Ammon's horn (tissue), 1 donor: ENCODE measurements at regions not wholly inside any gene's neighbourhood (a gene's known extent, or its start where the extent isn't known, plus 50 kb on each side); places are given as distances from the start of the nearest gene placed in this dataset.
"Not testable (repeated sequence)": the region's sequence is repeated elsewhere in the genome, so short reads cannot be mapped to it uniquely, and the experiment has no call there.

ENCODE experiments used
- DNase-seq: peaks from one replicate; pipeline ENCODE4 v3.0.0-alpha.2; 2016; ENCODE audit warnings: low spot score

- DNase-seq, result no peak
These were observed 88.2 kb downstream of the KLHL28 start for GRCh38 chr14:44873536-44873935.

- no peak for DNase-seq
These were observed 95.0 kb downstream of the KLHL28 start for GRCh38 chr14:44866770-44867169.

DNA sequence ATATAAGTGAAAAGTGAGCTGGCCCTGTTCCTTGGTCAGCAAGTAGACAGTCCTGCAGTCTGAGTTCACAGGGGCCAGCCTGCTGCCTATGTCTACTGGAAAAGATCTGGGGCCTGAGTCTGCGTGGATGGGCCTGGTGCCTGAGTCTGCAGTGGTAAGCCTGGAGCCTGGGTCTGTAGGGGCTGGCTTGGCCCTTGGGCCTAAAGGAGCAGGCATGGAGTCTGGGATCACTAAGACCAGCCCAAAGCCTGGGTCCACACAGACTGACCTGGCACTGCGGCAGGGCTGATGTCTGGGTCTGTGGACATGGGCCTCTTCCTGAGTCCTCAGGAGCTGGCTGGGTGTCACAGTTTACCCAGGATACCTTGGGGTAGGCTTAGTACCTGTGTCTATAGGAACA is 95.4 kb downstream of the KLHL28 start:
- no peak for DNase-seq

GRCh38 chr14:44863271-44863670 is 98.5 kb downstream of the KLHL28 start:
- DNase-seq, result no peak

- no peak for DNase-seq
These were observed 107.6 kb downstream of the KLHL28 start for GRCh38 chr14:44854114-44854513.

DNA sequence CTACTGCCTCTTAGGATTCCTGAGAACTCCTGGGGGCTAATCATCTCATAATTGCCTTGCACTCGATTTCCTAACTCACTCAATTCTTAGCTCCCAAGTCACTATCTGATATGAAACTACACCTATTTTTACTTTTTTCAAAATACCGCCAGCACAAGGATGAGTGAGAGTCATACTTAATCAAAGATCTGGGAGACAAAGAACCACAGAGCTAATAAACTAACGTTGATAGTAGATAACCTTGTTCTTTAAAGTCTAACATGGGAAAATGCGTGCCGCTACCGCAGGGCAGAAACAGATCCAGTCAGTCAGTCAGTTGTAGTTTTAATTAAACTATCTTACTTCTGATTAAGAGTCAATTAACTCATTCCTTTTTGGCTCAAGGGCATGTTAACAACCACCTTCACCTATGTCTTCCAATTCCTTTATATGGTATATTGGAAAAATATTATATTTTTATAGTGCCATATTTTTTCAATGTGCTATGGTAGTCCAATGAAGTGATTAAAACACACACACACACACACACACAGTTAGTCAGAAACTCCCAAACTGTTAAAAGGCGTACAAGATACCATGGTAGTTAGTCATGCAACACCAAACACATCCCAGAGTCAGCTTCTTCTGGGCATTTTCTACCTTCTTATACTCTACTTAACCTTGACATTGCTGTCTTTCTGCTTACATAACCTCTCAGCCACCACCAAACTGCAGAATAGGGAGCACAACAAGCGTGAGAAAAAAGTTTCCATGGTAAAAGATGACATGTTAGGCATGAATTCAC is 114.0 kb downstream of the KLHL28 start:
- no peak for DNase-seq

DNA sequence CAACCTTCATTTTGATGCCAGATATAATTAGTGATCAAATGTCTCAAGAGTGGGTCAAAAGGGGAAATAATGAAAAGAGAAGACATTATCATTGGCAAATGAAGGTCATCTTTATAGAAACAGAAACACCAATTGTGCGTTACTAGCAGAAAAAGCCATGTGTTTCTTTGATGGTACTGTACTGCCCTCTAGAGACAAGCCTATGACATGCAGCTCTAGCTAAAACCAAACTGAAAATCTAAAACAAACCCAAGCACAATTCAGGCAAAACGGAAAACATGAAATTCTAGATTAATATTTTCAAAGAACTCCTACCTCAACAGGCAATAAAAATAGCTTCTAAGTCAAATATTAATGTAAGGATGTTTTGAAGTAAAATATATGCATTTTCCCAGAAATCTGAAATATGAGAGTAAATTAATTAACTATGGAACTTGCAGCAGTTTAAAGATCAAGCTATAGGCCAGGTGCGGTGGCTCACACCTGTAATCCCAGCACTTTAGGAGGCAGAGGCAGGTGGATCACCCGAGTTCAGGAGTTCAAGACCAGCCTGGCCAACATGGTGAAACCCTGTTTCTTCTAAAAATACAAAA is 115.4 kb downstream of the KLHL28 start:
- DNase-seq, result peak; percentile 74

DNA sequence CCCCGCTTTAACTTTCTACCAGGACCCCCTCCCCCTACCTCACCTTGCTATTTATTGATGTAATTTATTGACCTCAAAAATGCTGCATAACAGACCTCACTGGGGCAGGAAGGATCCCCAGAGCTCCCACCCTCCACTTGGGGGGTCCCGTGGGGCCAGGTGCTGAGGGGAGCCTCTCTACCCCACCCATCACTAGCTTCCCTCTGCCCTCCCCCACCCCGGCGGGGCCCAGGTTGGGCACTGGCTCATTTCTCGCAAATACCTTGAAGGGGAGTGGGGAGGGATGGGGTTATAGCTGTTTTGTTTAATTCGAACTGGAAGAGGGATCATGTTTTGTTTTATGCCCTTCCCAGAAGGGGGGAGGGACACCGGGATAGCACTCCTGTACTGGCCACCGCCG is 125.8 kb downstream of the KLHL28 start:
- DNase-seq, result not testable (repeated sequence)

DNA sequence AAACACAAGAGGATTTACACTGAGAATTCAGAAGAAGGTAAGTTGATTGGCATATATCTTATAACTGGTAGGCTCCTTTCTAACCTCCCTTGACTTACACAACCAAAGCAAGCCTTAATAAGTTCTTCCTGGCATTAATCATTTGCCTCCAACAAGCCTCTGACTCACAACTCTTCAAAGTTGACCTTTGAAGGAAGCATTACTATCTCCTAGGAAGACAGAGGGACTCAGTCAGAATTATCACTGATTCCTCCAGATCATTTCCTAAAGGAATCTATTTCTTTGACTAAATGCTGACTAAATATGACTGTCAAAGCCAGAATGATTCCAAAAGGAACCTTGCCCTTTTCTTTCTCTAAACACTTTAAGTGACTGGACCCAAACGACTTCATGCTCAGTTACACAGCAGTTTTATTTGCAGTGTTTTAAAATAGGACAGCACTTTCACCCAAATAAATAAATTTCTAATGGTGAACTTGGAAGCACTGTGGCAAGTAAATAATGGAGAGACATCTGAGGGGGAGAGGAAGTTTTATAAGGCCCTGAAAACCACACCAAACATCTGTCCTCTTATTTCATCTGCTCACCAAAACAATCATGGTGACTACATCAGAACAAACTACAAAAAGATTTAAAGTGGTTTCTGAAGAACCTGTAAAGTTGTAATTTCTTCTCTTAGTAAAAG is 128.2 kb downstream of the KLHL28 start:
- DNase-seq, result no peak

GRCh38 chr14:44830371-44830770 is 131.4 kb downstream of the KLHL28 start:
- no peak for DNase-seq

DNA sequence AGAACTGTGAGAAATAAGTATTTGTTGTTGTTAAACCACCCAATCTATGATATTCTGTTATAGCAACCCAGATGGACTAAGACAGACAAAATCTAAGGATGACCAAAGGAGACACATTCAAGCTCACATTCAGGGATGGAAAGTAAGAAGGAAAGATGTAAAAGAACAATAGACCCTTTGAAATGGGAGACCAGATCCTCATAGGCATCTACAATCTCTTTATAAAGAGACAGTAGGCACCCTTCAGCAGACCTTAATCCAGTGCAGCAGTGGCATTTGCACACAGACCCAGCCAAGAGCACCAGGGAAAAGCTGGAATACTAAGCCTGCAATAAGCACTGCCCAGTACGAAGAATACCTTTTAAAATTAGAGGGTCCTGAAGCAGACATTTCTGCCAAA is 132.7 kb downstream of the KLHL28 start:
- no peak for DNase-seq

DNA sequence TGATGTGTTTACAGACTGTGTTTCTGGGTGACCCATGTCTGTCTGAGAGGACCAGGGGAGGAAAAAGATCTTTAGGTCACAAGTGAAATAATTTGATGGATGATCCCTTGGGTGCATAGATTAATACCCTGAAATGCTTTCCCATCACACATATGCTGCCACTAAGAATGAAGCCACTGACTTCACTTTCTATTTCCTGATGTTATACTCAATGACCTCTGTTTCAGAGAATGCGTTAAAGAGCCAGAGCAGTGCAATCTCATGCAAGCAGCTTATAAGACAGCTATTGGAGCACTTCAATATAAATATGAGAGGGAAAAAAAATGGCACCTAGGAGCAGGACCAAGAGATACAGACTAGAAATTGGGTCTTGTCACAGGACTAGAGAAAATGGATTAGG is 133.7 kb downstream of the KLHL28 start:
- DNase-seq, result no peak

- DNase-seq, result no peak
These were observed 141.3 kb downstream of the KLHL28 start for GRCh38 chr14:44820230-44820964.

GRCh38 chr14:44814196-44814595 is 147.6 kb downstream of the KLHL28 start:
- no peak for DNase-seq

DNA sequence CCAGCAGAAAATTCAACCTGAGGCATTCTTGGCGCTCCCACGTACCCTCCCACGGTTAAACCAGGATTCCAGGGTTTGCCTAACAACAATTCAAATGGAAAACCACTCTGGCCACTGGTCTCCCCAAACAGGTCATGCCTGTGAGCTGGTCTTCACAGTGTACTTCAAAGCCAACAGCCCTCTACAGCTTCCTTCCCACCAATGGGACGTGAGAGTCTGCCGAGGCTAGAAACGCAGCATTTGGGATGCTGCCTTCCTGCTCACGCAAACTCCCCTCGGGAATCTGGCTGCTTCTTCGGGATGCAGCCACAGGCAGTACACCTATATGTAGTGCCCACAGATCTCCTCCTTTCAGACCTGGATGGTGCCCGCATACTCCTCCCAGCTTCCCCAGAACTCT is 149.1 kb downstream of the KLHL28 start:
- no peak for DNase-seq

DNA sequence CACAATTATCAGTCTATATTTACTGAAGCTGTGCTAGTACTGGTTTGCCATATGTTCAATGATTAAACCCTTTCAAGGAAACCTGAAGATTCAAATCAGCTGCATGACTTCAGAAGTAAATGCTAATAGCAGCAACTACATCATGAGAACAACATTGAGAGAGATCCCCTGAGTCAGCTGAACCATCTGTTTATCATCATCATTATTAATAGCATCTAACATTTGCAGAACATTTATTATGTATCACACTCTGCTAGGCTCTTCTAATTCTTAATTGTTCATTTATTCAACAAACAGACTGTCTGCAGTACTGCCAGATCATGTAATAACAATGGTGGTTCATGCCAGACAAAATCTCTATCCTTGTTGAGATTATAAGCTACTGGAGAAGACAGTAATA is 157.4 kb downstream of the KLHL28 start:
- DNase-seq, result peak; percentile 32

- DNase-seq, result peak; percentile 73
These were observed 158.4 kb downstream of the KLHL28 start for GRCh38 chr14:44803239-44803905.

DNA sequence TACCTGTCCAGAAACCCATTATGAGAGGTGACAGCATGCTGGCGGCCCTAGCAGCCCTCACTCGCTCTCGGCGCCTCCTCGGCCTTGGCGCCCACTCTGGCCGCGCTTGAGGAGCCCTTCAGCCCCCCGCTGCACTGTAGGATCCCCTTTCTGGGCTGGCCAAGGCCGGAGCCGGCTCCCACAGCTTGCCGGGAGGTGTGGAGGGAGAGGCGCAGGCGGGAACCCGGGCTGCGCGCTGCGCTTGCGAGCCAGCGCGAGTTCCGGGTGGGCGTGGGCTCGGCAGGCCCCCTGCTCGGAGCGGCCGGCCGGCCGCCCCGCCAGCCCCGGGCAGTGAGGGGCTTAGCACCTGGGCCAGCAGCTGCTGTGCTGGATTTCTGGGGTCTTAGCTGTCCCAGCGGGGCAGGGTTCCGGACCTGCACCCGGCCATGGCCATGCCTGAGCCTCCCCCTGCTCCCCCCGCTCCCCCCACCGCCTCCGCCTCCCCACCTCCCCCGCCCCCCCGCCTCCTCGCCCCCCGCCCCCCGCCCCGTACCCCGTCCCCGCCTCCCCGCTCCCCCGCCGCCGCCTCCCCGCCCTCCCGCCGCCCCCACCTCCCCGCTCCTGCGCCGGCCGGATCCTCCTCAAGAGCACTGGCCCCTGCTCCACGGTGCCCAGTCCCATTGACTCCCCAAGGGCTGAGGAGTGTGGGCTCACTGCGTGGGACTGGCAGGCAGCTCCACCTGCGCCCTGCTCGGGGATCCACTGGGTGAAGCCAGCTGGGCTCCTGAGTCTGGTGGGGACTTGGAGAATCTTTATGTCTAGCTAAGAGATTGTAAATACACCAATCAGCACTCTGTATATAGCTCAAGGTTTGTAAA is 163.1 kb downstream of the KLHL28 start:
- DNase-seq, result no peak

DNA sequence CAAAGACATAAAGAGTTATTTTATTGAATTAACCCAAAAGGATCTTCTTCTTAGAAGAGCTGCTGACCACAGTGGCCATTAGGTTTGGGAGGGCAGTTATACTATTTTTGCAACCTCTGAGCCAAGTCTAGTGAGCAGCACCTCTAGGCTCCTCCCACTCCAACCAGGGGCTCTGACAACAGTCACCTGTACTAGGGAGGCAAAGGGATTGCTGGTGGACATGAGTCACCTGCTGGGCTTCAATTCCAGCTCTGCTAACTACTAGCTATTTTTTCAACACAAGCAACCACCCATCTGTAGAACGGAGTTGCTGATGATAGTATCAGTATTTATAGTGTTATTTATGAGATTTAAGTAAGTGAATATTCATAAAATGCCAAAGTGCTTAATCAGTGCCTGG is 166.0 kb downstream of the KLHL28 start:
- no peak for DNase-seq

DNA sequence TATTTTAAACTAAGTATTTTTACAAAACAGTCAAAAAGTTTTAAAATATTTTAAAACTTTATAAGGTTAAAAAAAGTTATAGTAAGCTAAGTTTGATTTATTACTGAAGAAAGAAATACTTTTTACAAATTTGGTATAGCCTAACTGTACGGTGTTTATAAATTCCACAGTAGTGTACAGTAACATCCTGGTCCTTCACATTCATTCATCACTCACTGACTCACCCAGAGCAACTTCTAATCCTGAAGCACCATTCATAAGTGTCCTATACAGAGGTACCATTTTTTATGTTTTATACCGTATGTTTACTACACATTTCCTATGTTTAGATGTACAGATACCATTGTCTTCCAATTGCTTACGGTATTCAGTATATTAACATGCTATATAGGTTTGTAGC is 170.0 kb downstream of the KLHL28 start:
- no peak for DNase-seq

- no peak for DNase-seq
These were observed 173.1 kb downstream of the KLHL28 start for GRCh38 chr14:44788612-44789011.
